GM06990 (cell line): ENCODE measurements at regions not wholly inside any gene's neighbourhood (a gene's known extent, or its start where the extent isn't known, plus 50 kb on each side); places are given as distances from the start of the nearest gene placed in this dataset.

Experiments
- DNase-seq: peaks from one replicate; pipeline ENCODE4 v3.0.0-alpha.2; 2011; ENCODE audit not compliant: insufficient read length; ENCODE audit errors: extremely low read depth
- H3K27me3 ChIP-seq: replicated peaks from 2 replicates; pipeline ENCODE4 v1.6.0; 2011; ENCODE audit warnings: low read length; ENCODE audit not compliant: control insufficient read depth, insufficient read depth
- H3K36me3 ChIP-seq: 2 replicates; pipeline ENCODE4 v1.5.1; 2011; ENCODE audit warnings: low read length; ENCODE audit not compliant: control insufficient read depth, insufficient read depth
- H3K4me3 ChIP-seq: replicated peaks from 2 replicates; pipeline ENCODE4 v1.5.1; 2011; ENCODE audit warnings: low read depth, mild to moderate bottlenecking, control low read depth, low read length
- TF ChIP-seq, protein P1 (sequence below): IDR thresholded peaks from 2 replicates; pipeline ENCODE4 v1.5.1; 2011; ENCODE audit warnings: low read length, control low read depth, mild to moderate bottlenecking, inconsistent platforms; ENCODE audit not compliant: insufficient read depth, poor library complexity, severe bottlenecking

DNA sequence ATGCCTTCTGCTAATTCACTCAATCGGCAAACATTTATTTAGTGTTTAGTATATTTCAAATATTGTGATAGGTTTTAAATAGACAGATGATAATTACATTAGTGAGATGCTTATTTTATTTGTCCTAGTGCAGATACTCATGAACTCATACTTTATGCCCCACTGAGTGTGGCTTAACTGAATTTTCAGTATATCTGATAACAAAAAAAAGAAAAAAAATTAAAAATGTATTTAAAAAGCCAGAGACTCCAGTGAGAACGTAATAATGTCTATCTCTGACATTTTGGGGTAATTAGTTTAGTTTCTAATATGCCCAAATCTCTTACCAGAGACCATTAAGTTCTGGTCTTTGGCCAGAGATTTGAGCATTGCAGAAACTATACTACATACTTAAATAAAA, 332.6 kb upstream of the CHORDC1 start:
- Histone ChIP-seq H3K27me3 (no peaks in the 10 kb centered on the region), H3K4me3 (no peak overlapping the region), H3K36me3 (no peaks in the 10 kb centered on the region)
- no peak for DNase-seq
- TF ChIP-seq, protein P1, sequence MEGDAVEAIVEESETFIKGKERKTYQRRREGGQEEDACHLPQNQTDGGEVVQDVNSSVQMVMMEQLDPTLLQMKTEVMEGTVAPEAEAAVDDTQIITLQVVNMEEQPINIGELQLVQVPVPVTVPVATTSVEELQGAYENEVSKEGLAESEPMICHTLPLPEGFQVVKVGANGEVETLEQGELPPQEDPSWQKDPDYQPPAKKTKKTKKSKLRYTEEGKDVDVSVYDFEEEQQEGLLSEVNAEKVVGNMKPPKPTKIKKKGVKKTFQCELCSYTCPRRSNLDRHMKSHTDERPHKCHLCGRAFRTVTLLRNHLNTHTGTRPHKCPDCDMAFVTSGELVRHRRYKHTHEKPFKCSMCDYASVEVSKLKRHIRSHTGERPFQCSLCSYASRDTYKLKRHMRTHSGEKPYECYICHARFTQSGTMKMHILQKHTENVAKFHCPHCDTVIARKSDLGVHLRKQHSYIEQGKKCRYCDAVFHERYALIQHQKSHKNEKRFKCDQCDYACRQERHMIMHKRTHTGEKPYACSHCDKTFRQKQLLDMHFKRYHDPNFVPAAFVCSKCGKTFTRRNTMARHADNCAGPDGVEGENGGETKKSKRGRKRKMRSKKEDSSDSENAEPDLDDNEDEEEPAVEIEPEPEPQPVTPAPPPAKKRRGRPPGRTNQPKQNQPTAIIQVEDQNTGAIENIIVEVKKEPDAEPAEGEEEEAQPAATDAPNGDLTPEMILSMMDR: no peak

- Histone ChIP-seq H3K4me3 (no peak overlapping the region), H3K36me3 (no peaks in the 10 kb centered on the region), H3K27me3 (no peaks in the 10 kb centered on the region)
- TF ChIP-seq, protein P1: no peak
- no peak for DNase-seq
These were observed 319.2 kb upstream of the CHORDC1 start for GRCh38 chr11:90542092-90542491.

GRCh38 chr11:90536301-90536700, 313.5 kb upstream of the CHORDC1 start:
- DNase-seq: no peak
- no peak overlapping the region for H3K4me3 ChIP-seq
- no peaks in the 10 kb centered on the region for H3K36me3 ChIP-seq
- no peaks in the 10 kb centered on the region for H3K27me3 ChIP-seq
- TF ChIP-seq, protein P1: no peak

DNA sequence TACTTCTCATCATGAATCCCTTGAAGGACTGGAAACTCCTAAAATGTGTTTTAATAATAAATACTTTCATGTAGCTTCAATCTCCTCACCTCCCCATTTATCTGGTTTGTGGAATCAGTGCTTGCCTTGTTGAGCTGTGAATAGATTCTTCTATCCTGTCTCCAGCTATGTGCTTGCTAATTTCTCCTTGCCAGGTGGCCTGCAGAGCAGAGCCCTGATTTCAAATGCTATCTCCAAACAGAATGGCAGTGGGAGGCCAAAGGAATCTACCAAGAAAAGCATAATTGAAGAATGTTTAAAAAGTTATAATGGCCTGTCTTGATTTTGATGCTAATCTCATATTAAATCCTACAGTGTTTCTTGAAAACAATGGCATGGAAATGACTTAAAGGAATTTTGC, 309.3 kb upstream of the CHORDC1 start:
- Histone ChIP-seq H3K36me3 (no peaks in the 10 kb centered on the region), H3K4me3 (no peak overlapping the region), H3K27me3 (no peaks in the 10 kb centered on the region)
- DNase-seq: no peak
- TF ChIP-seq, protein P1: no peak

GRCh38 chr11:90531001-90531400, 308.2 kb upstream of the CHORDC1 start:
- no peaks in the 10 kb centered on the region for H3K27me3 ChIP-seq
- H3K4me3 ChIP-seq: no peak overlapping the region
- DNase-seq: no peak
- H3K36me3 ChIP-seq: no peaks in the 10 kb centered on the region
- TF ChIP-seq, protein P1: no peak

DNA sequence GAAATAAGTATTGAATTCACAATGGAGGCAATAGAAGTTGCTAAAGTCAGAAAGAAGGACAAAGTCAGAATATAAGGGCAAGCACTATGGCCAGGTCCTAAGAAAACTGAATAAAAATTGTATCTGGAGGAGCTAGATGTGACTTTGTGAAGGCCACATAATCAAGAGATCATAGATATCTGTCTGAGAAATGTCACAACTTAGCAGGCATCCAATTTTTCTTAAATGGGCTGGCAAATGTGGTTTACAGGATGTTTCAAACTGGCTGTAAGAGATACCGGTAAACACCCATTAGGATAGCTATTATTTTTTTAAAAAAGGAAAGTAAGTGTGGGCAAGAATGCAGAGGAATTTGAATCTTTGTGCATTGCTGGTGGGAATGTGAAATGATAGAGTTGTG, 303.1 kb upstream of the CHORDC1 start:
- Histone ChIP-seq H3K4me3 (no peak overlapping the region), H3K27me3 (no peaks in the 10 kb centered on the region), H3K36me3 (no peaks in the 10 kb centered on the region)
- DNase-seq: no peak
- TF ChIP-seq, protein P1: no peak
